Endodermal cell (in vitro differentiated cells): ENCODE measurements at regions not wholly inside any gene's neighbourhood (a gene's known extent, or its start where the extent isn't known, plus 50 kb on each side); places are given as distances from the start of the nearest gene placed in this dataset.

ENCODE experiments used
- DNase-seq: peaks from one replicate; pipeline ENCODE4 v3.0.0-alpha.2; 2017
- H3K27ac ChIP-seq: 2 replicates; pipeline ENCODE4 v1.5.1; 2013; ENCODE audit warnings: mild to moderate bottlenecking, low read depth, low read length, moderate library complexity
- H3K27me3 ChIP-seq: 2 replicates; pipeline ENCODE4 v1.6.1; 2013; ENCODE audit warnings: mild to moderate bottlenecking, low read length, moderate library complexity; ENCODE audit not compliant: insufficient read depth, control insufficient read depth, poor library complexity, severe bottlenecking
- H3K36me3 ChIP-seq: 2 replicates; pipeline ENCODE4 v1.7.0; 2013; ENCODE audit warnings: mild to moderate bottlenecking, low read length, moderate library complexity; ENCODE audit not compliant: control insufficient read depth, insufficient read depth
- H3K4me1 ChIP-seq: one replicate; pipeline ENCODE4 v1.7.0; 2013; ENCODE audit warnings: low read length; ENCODE audit not compliant: control insufficient read depth, insufficient read depth
- H3K4me3 ChIP-seq: 2 replicates; pipeline ENCODE4 v1.5.1; 2013; ENCODE audit warnings: mild to moderate bottlenecking, low read length, moderate library complexity
- H3K9ac ChIP-seq: 2 replicates; pipeline ENCODE4 v1.6.1; 2013; ENCODE audit warnings: mild to moderate bottlenecking, low read length, moderate library complexity; ENCODE audit not compliant: poor library complexity, severe bottlenecking; ENCODE audit errors: extremely low read depth
- H3K9me3 ChIP-seq: 2 replicates; pipeline ENCODE4 v1.6.1; 2013; ENCODE audit warnings: mild to moderate bottlenecking, low read length, moderate library complexity; ENCODE audit not compliant: control insufficient read depth
- H3K27ac Mint-ChIP-seq: 2 replicates; pipeline ENCODE4 v1.8.0; 2020; ENCODE audit warnings: mixed read lengths
- H3K27me3 Mint-ChIP-seq: 2 replicates; pipeline ENCODE4 v1.8.0; 2021; ENCODE audit warnings: mild to moderate bottlenecking, mixed read lengths; ENCODE audit not compliant: insufficient read depth
- H3K36me3 Mint-ChIP-seq: 2 replicates; pipeline ENCODE4 v1.8.0; 2020; ENCODE audit warnings: low read depth, mixed read lengths
- H3K4me1 Mint-ChIP-seq: 2 replicates; pipeline ENCODE4 v1.8.0; 2020; ENCODE audit warnings: mixed read lengths
- H3K4me3 Mint-ChIP-seq: 2 replicates; pipeline ENCODE4 v1.8.0; 2020; ENCODE audit warnings: mild to moderate bottlenecking, moderate library complexity, mixed read lengths
- H3K9me3 Mint-ChIP-seq: 2 replicates; pipeline ENCODE4 v1.8.0; 2020; ENCODE audit warnings: mild to moderate bottlenecking, mixed read lengths
- WGBS, 2 experiments: methylation state at CpG; one replicate each; pipeline versions ENCODE4 v1.1.5 to v1.1.7; 2013; ENCODE audit warnings: missing lambda C conversion rate in 2 of 2, mixed read lengths in 1 of 2; ENCODE audit not compliant: insufficient coverage in 1 of 2, insufficient read length in 1 of 2; 5-methylcytosine and 5-hydroxymethylcytosine counted together
- TF ChIP-seq, protein P1 (sequence below): fragments of 200-600 bp; sonication (generic); conservative IDR thresholded peaks from 2 replicates; pipeline ENCODE4 v1.5.0; 2021; ENCODE audit warnings: antibody characterized with exemption, mild to moderate bottlenecking

DNA sequence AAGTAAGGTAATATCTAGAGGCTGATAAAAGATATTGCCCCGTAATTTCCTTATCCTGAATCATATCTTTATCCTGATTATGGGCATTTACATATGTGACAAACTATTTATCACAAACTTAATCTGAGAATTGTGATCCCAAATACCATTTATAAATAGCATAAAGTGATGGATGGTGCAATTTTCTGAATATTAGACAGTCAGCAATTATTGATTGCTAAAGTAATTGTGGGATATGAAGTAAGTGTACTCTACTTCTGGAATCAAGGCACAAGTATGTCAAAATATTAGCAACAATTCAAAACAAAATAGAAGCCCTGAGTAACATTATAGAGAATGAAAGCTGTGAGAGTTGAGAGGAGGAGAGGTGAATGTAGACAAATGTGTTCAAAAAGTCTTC lies 361.9 kb upstream of the CDH6 start:
- TF ChIP-seq, protein P1, sequence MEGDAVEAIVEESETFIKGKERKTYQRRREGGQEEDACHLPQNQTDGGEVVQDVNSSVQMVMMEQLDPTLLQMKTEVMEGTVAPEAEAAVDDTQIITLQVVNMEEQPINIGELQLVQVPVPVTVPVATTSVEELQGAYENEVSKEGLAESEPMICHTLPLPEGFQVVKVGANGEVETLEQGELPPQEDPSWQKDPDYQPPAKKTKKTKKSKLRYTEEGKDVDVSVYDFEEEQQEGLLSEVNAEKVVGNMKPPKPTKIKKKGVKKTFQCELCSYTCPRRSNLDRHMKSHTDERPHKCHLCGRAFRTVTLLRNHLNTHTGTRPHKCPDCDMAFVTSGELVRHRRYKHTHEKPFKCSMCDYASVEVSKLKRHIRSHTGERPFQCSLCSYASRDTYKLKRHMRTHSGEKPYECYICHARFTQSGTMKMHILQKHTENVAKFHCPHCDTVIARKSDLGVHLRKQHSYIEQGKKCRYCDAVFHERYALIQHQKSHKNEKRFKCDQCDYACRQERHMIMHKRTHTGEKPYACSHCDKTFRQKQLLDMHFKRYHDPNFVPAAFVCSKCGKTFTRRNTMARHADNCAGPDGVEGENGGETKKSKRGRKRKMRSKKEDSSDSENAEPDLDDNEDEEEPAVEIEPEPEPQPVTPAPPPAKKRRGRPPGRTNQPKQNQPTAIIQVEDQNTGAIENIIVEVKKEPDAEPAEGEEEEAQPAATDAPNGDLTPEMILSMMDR, result no peak
- Mint-ChIP-seq H3K27me3 (peaks cover 15% of the 10 kb centered on the region), H3K4me1 (peaks cover 6% of the 10 kb centered on the region), H3K4me3 (no peak overlapping the region), H3K36me3 (no peaks in the 10 kb centered on the region), H3K27ac (no peak overlapping the region), H3K9me3 (peaks cover 10% of the 10 kb centered on the region)
- DNase-seq, result no peak
- 89% methylated on average over 1 of the region's 1 CpG; no CpG with 5 or more reads in 1 of the 2 experiments for WGBS, 2 experiments
- Histone ChIP-seq H3K9me3 (no peaks in the 10 kb centered on the region), H3K9ac (no peak overlapping the region), H3K4me3 (no peak overlapping the region), H3K27ac (no peak overlapping the region), H3K36me3 (no peaks in the 10 kb centered on the region), H3K4me1 (no peaks in the 10 kb centered on the region), H3K27me3 (no peaks in the 10 kb centered on the region)

DNA sequence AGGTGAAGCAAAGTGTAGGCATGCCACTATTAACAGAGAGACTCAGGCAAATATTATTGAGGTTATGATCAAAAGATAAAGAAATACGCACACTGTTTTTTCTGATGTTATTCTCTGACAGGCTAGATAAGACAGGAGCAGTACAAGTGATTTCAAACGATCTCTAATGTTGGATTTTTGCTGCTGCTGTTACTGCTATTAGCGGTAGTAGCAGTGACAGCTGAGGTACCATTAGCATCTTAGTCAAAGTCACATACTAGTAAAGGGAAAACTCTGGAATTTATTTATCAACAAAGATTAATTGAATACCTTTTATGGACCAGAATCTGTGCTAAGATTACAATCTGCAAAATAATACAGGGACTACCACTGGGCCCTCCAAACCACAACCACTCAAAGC lies 362.4 kb upstream of the CDH6 start:
- no peak overlapping the region for H3K27ac ChIP-seq
- no peaks in the 10 kb centered on the region for H3K36me3 ChIP-seq
- no peaks in the 10 kb centered on the region for H3K9me3 ChIP-seq
- no peaks in the 10 kb centered on the region for H3K27me3 ChIP-seq
- 50 to 60% methylated on average over 2 to 3 of the region's 3 CpGs for WGBS, 2 experiments
- DNase-seq, result no peak
- Mint-ChIP-seq H3K4me3 (no peak overlapping the region), H3K27me3 (peaks cover 15% of the 10 kb centered on the region), H3K36me3 (no peaks in the 10 kb centered on the region), H3K9me3 (peaks cover 10% of the 10 kb centered on the region), H3K27ac (no peak overlapping the region), H3K4me1 (peaks cover 6% of the 10 kb centered on the region)
- H3K4me3 ChIP-seq, result no peak overlapping the region
- H3K4me1 ChIP-seq, result no peaks in the 10 kb centered on the region
- H3K9ac ChIP-seq, result no peak overlapping the region
- TF ChIP-seq, protein P1, result no peak

DNA sequence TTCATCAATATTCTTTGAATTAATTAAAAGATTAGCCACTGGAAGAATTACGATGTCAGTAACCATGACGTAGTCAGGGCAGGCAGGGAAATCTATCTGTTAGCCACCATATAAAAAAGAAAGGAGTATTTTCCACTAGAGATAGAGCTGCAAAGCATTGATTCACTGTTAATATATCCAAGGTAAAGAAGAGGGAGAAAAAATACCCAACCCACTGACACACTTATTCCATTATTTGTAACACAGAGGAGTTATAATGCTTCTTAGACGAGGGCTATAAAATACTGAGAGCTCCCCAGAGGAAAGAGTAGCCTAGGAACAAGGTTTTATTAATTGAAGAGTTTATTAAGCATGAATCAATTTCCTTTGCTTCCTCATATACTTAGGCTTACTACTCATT lies 382.2 kb upstream of the CDH6 start:
- no peak for DNase-seq
- H3K4me3 Mint-ChIP-seq, result no peak overlapping the region
- no peaks in the 10 kb centered on the region for H3K36me3 ChIP-seq
- no peaks in the 10 kb centered on the region for H3K27me3 Mint-ChIP-seq
- H3K9me3 ChIP-seq, result no peaks in the 10 kb centered on the region
- H3K4me3 ChIP-seq, result no peak overlapping the region
- 86% methylated on average over 2 of the region's 3 CpGs; no CpG with 5 or more reads in 1 of the 2 experiments for WGBS, 2 experiments
- H3K27ac ChIP-seq, result no peak overlapping the region
- H3K4me1 Mint-ChIP-seq, result no peaks in the 10 kb centered on the region
- no peak overlapping the region for H3K9ac ChIP-seq
- H3K36me3 Mint-ChIP-seq, result no peaks in the 10 kb centered on the region
- TF ChIP-seq, protein P1, result no peak
- no peak overlapping the region for H3K27ac Mint-ChIP-seq
- no peaks in the 10 kb centered on the region for H3K27me3 ChIP-seq
- H3K9me3 Mint-ChIP-seq, result no peaks in the 10 kb centered on the region
- no peaks in the 10 kb centered on the region for H3K4me1 ChIP-seq
